ENCODE measurements at regions not wholly inside any gene's neighbourhood (a gene's known extent, or its start where the extent isn't known, plus 50 kb on each side); places are given as distances from the start of the nearest gene placed in this dataset.

- TF ChIP-seq PATZ1 (CRISPR knock-in tag; IDR thresholded peaks at IDR 0.05; ENCODE audit: borderline replicate concordance): no peak
- TF ChIP-seq PPARA (CRISPR knock-in tag; IDR thresholded peaks at IDR 0.05; ENCODE audit: borderline replicate concordance): no peak
Measured at GRCh38 chr1:184214128-184214527, 162.6 kb downstream of the TSEN15 start.

Measured in SK-N-SH treated with all-trans-retinoic acid at 6 μM for 48 hours (cell line).